EL (cell line): ENCODE measurements at regions not wholly inside any gene's neighbourhood (a gene's known extent, or its start where the extent isn't known, plus 50 kb on each side); places are given as distances from the start of the nearest gene placed in this dataset.
"Not testable (repeated sequence)": the region's sequence is repeated elsewhere in the genome, so short reads cannot be mapped to it uniquely, and the experiment has no call there.

Source experiments
- DNase-seq: peaks from one replicate; pipeline ENCODE4 v3.0.0-alpha.2; 2016

GRCh38 chr4:101669832-101670188, 120.7 kb upstream of the BANK1 start:
- DNase-seq, result no peak

DNA sequence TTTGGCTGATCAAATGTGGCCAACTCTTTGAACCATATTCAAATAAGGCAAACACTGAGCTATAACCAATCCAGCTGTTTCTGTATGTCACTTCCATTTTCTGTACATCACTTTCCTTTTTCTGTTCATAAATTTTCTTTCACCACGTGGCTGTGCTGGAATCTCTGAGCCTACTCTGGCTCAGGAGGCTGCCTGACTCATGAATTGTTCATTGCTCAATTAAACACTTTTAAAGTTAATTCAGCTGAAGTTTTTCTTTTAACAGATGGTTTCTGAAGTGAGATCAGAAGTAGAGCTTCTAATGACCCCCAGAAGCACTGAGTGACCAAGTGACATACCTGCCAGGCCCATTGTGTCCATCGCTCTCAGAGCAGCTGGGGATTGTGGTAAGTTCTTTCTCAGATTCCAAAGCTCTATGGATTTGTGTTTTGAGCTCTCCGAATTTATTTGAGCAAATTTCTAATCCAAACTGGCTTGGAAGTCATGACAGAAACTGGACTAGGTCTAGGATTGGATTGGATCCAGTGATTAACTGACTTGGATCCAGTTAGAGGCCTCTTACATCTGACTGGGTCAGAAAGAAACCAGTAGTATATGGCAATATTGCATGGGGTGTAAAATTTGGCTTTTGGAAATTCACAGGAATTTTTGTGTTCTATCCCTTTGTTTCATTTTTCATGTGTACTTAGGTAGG, 121.2 kb upstream of the BANK1 start:
- no peak for DNase-seq

DNA sequence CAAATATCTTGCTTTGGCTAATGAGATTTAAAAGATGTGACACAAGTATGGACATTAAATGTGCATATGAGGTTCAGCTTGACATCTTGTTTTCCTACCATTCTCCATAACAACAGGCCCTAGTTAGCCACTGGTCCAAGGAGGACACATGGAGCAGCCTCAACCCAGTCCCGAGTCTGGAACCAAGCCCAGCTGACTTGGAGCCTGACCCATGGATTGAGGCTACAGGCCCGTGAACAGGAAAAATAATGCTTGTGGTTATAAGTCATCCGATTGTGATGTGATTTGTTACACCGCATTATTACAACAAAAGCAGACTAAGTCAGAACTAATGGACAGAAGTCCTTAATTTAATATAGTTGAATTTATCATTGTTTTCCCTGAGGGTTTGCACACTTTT, 123.2 kb upstream of the BANK1 start:
- peak; percentile 21 for DNase-seq

DNA sequence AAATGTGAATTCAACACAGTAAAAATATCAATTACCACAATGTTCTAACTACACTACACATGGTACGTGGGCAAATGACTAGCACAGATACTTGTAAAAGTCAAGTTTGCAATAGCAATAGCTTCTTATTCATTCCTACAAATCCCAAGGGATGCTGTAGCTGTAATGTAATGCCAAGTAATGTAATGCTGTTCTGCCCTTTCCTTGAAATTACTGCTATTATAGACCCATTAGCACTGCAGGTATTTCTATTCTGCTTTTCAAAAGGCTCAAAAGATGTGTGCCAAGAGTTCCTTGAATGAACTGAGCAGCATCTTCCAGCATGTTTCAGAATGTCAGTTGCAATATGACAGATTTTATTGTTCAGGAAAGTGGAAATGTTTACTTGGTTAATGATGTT, 129.9 kb upstream of the BANK1 start:
- no peak for DNase-seq

DNA sequence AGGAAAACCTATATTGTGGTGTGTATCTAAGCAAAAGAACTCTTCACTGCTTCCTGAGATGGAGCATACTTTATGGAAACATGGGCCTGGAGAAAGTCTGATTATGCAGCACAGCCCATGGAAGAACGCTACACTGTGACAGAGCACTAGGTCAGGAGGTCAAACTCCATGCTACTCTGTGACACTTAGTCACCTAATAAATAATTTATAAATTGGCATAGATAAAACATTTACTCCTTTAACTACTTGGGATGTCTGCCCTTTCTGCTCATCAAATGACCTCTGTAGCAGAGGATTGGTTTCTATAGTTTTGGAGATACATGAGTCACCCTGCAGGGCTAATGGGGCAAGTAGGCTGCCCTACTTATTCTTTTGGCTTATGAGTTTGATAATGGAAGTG, 134.7 kb upstream of the BANK1 start:
- DNase-seq, result no peak

DNA sequence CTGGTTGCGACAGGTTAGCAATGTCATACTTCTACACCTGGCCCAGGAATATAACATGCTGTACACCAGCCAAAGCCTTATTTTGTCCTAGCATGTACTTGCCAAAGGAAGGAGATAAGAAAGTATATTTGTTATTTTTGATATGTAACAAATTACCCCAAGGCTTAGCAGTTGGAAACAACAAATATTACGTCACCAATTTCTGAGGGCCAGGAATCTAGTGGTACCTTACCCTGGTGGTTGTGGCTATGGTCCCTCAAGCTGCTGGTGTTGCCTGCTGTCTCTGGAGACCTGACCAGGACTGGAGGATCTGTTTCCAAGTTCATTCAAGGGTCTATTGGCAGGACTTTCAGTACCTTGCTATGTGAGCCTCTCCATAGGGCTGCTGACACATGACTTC, 135.5 kb upstream of the BANK1 start:
- DNase-seq, result no peak

- DNase-seq, result no peak
Observed at GRCh38 chr4:101651778-101652177, 138.8 kb upstream of the BANK1 start.

GRCh38 chr4:101649790-101650515, 140.6 kb upstream of the BANK1 start:
- DNase-seq, result no peak

- no peak for DNase-seq
Observed at GRCh38 chr4:101647710-101648034, 142.9 kb upstream of the BANK1 start.

DNA sequence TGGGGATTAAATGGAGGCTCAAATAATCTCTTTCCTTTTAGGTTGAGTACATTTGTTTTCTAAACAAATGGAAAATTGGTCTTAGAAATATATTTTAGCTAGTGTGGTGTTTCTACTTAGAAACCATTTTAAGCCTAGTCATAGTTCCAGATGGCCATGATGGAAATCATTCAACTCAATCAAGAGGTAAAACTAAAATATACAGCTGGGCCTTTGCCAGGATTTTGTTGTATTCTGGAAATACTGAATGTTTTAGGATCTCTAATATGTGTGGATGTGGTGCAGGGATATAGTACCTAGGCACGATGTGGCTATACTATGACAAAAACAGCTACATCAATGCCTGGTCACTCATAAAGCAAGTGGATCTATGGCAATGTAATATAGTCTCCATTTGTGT, 146.0 kb upstream of the BANK1 start:
- DNase-seq, result no peak

DNA sequence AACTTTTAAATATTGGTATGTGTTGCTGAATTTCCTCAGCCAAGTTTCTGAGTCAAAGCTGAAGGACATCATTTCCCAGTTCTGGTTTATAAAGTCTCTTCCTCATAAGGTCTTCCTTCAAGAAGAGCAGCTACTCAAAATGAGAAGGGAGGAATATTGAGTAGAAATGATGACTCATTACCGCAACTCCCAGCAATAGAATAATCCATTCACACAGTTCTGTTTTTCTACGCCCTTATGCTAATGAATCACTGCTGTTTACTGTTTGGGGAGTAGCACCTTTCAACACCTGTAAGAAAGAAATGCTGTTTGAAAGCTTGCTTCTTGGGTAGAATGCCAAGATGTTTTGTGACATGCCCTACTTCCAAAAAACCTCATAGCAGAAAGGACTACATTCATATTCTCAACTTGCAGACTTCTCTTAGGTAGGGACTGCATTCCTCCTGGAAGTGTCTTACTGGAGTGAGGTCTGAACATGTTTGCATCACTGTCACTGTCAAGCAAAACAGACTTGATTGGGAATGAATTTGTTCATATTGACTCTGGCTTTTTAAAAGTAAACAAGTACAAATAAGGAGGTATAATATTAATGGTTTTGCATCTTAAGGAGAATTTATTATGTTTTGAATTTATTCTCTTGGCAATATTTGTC, 147.2 kb upstream of the BANK1 start:
- DNase-seq, result peak; percentile 10

DNA sequence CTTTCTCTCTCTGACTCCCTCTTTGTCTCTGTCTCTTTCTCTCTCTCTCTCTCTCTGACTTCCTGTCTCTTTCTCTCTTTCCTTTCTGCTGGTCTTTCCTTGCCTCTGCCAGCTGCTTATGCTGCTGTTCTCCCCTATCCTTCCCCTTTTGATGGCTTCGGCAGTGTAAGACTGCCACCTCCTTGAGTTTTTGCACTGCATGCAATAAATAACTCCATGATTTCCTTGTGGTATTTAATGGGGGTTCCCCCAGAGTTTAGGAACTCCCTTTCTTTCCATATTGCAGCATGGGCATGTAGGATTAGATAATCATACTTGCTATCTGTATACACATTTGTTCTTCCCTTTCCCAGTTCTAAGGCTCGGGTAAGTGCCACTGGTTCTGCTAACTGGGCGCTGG, 157.8 kb upstream of the BANK1 start:
- not testable (repeated sequence) for DNase-seq

DNA sequence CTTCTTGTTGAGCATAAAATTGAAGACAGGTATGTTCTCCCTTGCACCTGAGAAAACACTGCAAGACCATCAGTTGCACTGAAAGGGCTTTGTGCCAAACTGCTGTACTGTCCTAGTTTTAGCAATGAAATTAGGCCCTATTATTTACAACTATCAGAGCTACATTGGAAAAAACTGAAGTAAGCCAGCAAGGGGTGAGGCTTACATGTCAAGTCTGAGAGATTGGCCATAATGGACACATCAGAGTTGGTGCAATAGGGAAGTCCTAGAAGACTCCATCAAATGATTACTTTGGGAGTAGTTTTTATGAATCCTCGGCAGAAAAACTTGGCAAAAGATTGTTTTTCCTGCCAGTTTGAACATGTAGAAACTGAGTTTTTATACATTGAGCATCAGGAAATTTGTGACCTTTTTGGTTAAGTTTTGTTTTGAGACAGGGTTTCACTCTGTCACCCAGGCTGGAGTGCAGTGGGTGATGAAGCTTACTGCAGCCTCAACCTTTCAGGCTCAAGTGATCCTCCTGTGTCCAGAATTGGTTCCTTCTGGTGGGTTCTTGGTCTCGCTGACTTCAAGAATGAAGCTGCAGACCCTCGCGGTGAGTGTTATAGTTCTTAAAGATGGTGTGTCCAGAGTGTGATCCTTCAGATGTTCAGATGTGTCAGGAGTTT, 160.1 kb upstream of the BANK1 start:
- no peak for DNase-seq

DNA sequence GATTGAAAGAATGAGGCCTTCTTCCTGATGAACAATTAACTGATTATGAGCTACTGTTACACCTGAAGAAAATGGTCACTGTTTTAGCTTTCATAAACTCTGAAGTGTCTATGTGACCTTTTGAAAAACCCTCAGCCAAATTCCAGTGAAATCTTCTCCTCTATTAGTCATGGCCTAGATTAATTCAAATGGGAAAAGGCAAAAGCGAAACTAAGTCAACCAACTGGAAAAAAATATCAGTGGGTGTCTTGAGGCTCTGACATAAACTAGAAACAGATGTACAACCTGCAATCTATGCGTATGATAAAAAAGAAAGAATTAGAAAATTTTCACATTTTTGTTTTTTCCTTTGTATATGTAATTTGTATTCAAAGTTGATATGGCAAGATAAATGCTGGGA, 169.4 kb upstream of the BANK1 start:
- DNase-seq, result peak; percentile 42

DNA sequence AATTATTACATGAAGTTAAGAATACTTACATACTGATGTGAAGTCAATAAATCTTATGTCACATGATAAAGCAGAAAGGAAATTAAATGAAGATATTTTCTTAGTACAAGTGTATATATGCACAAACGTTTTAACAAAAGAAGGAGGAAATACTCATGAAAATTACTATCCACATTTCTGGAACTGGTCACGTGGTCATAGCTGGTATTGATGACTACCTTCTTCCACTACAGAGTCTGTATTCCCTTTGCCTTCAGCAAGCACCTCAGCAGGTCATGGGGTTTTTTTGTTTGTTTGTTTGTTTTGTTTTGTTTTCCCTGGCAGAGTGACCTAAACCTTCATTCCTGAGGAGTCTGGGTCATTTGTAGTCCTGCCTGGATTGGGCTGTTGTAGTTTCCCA, 174.9 kb upstream of the BANK1 start:
- no peak for DNase-seq

DNA sequence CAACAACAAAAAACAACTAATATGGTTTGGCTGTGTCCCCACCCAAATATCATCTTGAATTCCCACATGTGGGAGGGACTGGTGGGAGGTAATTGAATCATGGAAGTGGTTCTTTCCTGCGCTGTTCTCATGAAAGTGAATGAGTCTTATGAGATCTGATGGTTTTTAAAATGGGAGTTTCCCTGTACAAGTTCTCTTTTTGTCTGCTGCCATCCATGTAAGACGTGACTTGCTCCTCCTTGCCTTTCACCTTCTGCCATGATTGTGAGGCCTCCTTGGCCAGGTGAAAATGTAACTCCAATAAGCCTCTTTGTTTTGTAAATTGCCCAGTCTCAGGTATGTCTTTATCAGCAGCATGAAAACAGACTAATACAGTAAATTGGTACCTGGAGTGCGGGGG, 183.5 kb upstream of the BANK1 start:
- DNase-seq, result not testable (repeated sequence)

DNA sequence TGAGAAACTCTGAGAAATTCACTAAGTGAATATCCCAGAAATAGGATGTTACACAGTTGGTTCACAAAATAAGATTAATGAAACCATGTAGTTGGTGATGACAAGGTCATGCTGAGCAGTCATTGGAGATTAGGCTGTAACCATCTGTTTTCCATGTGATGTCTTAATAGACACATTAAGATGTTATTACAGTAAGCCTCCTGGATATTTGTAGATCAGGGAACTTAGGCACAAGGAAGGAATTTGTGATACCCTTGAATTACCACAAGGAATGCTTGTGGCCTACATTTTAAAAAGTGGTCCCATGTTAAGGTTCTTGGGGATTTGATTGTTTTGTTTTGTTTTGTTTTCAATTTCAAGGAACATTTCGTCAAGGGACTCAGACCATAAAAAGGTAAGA, 185.6 kb upstream of the BANK1 start:
- peak; percentile 1 for DNase-seq

GRCh38 chr4:101600287-101600686, 190.2 kb upstream of the BANK1 start:
- no peak for DNase-seq

- DNase-seq, result peak; percentile 16
Observed at GRCh38 chr4:101599620-101600019, 190.9 kb upstream of the BANK1 start.

GRCh38 chr4:101596781-101597552, 193.6 kb upstream of the BANK1 start:
- no peak for DNase-seq

- DNase-seq, result no peak
Observed at GRCh38 chr4:101594588-101594987, 195.9 kb upstream of the BANK1 start.

DNA sequence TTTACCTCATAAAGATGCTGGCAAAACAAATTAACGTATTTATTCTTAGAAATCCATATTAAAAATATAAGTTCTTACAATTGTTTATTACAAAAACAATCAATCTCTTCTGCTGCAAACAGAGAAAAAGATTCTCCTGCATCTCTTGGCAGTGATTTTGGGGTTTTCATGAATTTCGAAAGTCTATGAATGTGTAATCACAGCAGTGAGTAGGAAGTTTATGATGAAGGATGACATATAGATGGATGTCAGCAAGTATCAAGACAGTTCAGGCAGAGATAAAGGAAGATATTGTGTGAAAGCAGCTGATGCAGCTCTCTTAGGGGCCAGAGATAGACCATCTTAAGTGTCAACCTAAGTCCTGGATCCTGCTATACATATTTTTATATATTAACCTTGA, 196.9 kb upstream of the BANK1 start:
- no peak for DNase-seq

GRCh38 chr4:101584306-101584705, 206.2 kb upstream of the BANK1 start:
- DNase-seq, result no peak
